HG03442 (cell line): ENCODE measurements at regions not wholly inside any gene's neighbourhood (a gene's known extent, or its start where the extent isn't known, plus 50 kb on each side); places are given as distances from the start of the nearest gene placed in this dataset.

Experiments used
- ATAC-seq: cut with Tn5 transposase; IDR thresholded peaks from one replicate; pipeline ENCODE4 v1.9.1; 2021; ENCODE audit warnings: mild to moderate bottlenecking, moderate library complexity; ENCODE audit not compliant: unreplicated experiment

- ATAC-seq: no peak
Measured at GRCh38 chr6:90637320-90637719, 50.4 kb upstream of the MAP3K7 start.
